HG03095 (cell line): ENCODE measurements at regions not wholly inside any gene's neighbourhood (a gene's known extent, or its start where the extent isn't known, plus 50 kb on each side); places are given as distances from the start of the nearest gene placed in this dataset.
"Not testable (repeated sequence)": the region's sequence is repeated elsewhere in the genome, so short reads cannot be mapped to it uniquely, and the experiment has no call there.

ENCODE experiments used
- ATAC-seq: cut with Tn5 transposase; IDR thresholded peaks from one replicate; pipeline ENCODE4 v1.9.1; 2021; ENCODE audit warnings: moderate library complexity; ENCODE audit not compliant: unreplicated experiment

GRCh38 chr4:181757910-181758660 lies 485.1 kb upstream of the TENM3 start:
- no peak for ATAC-seq

- ATAC-seq, result no peak
Observed at GRCh38 chr4:181760560-181760959, 482.6 kb upstream of the TENM3 start.

- ATAC-seq, result no peak
Observed at GRCh38 chr4:181761156-181761555, 482.0 kb upstream of the TENM3 start.

GRCh38 chr4:181766061-181766548 lies 477.1 kb upstream of the TENM3 start:
- no peak for ATAC-seq

GRCh38 chr4:181770971-181771370 lies 472.2 kb upstream of the TENM3 start:
- no peak for ATAC-seq

GRCh38 chr4:181775298-181775697 lies 467.9 kb upstream of the TENM3 start:
- ATAC-seq, result no peak

- ATAC-seq, result no peak
Observed at GRCh38 chr4:181776264-181777054, 466.7 kb upstream of the TENM3 start.

GRCh38 chr4:181777518-181777917 lies 465.7 kb upstream of the TENM3 start:
- ATAC-seq, result no peak

GRCh38 chr4:181784881-181785280 lies 458.3 kb upstream of the TENM3 start:
- no peak for ATAC-seq

- no peak for ATAC-seq
Observed at GRCh38 chr4:181792641-181793040, 450.6 kb upstream of the TENM3 start.

GRCh38 chr4:181793096-181793495 lies 450.1 kb upstream of the TENM3 start:
- ATAC-seq, result no peak

GRCh38 chr4:181796502-181796901 lies 446.7 kb upstream of the TENM3 start:
- ATAC-seq, result no peak

GRCh38 chr4:181798536-181798935 lies 444.7 kb upstream of the TENM3 start:
- no peak for ATAC-seq

- ATAC-seq, result no peak
Observed at GRCh38 chr4:181799561-181800069, 443.6 kb upstream of the TENM3 start.

- no peak for ATAC-seq
Observed at GRCh38 chr4:181802207-181802606, 441.0 kb upstream of the TENM3 start.

- ATAC-seq, result no peak
Observed at GRCh38 chr4:181807771-181808170, 435.4 kb upstream of the TENM3 start.

GRCh38 chr4:181810711-181811110 lies 432.5 kb upstream of the TENM3 start:
- ATAC-seq, result no peak

GRCh38 chr4:181811550-181811949 lies 431.7 kb upstream of the TENM3 start:
- not testable (repeated sequence) for ATAC-seq

GRCh38 chr4:181819946-181820345 lies 423.3 kb upstream of the TENM3 start:
- no peak for ATAC-seq

- no peak for ATAC-seq
Observed at GRCh38 chr4:181820553-181820952, 422.6 kb upstream of the TENM3 start.

- no peak for ATAC-seq
Observed at GRCh38 chr4:181821039-181822004, 421.9 kb upstream of the TENM3 start.
